ENCODE measurements at regions not wholly inside any gene's neighbourhood (a gene's known extent, or its start where the extent isn't known, plus 50 kb on each side); places are given as distances from the start of the nearest gene placed in this dataset.

GRCh38 chr17:55661256-55661758, 61.4 kb downstream of the TMEM100 start:
- Histone ChIP-seq H3K27me3 (ENCODE audit: control insufficient read depth, insufficient read depth, low read length) (no peaks in the 10 kb centered on the region), H3K9me3 (ENCODE audit: control insufficient read depth, insufficient read depth, low read length) (no peaks in the 10 kb centered on the region), H3K27ac (ENCODE audit: low read depth, low read length) (no peak overlapping the region), H3K4me3 (ENCODE audit: low read depth, low read length) (no peak overlapping the region)
- TF ChIP-seq CTCF (IDR thresholded peaks at IDR 0.05; ENCODE audit: low read depth, low read length), result no peak
- CTCF ChIA-PET, result interaction anchor here (1.3 kb wide), 1 partner anchor 10 kb away, joined by 4 read pairs; no protein-coding TSS in a partner anchor
- POLR2A ChIA-PET, result no interaction called here
- no peak for DNase-seq (ENCODE audit: low read depth, low spot score)

- Histone ChIP-seq H3K27ac (ENCODE audit: low read depth, low read length) (no peak overlapping the region), H3K27me3 (ENCODE audit: control insufficient read depth, insufficient read depth, low read length) (no peaks in the 10 kb centered on the region), H3K9me3 (ENCODE audit: control insufficient read depth, insufficient read depth, low read length) (no peaks in the 10 kb centered on the region), H3K4me3 (ENCODE audit: low read depth, low read length) (no peak overlapping the region)
- CTCF ChIA-PET, result interaction anchor here (1.0 to 2.0 kb wide), 2 partner anchors 19 to 134 kb away, joined by 4 to 9 read pairs; no protein-coding TSS in a partner anchor
- no peak for DNase-seq (ENCODE audit: low read depth, low spot score)
- no peak for TF ChIP-seq CTCF (IDR thresholded peaks at IDR 0.05; ENCODE audit: low read depth, low read length)
- POLR2A ChIA-PET, result no interaction called here
Measured at GRCh38 chr17:55660178-55660886, 62.3 kb downstream of the TMEM100 start.

- Histone ChIP-seq H3K27me3 (ENCODE audit: control insufficient read depth, insufficient read depth, low read length) (no peaks in the 10 kb centered on the region), H3K27ac (ENCODE audit: low read depth, low read length) (no peak overlapping the region), H3K4me3 (ENCODE audit: low read depth, low read length) (no peak overlapping the region), H3K9me3 (ENCODE audit: control insufficient read depth, insufficient read depth, low read length) (no peaks in the 10 kb centered on the region)
- POLR2A ChIA-PET, result no interaction called here
- no peak for TF ChIP-seq CTCF (IDR thresholded peaks at IDR 0.05; ENCODE audit: low read depth, low read length)
- DNase-seq (ENCODE audit: low read depth, low spot score), result no peak
- CTCF ChIA-PET, result interaction anchor here (1.0 to 2.0 kb wide), 2 partner anchors 18 to 133 kb away, joined by 4 to 9 read pairs; no protein-coding TSS in a partner anchor
Measured at GRCh38 chr17:55659661-55660060, 63.0 kb downstream of the TMEM100 start.

- no peak for DNase-seq (ENCODE audit: low read depth, low spot score)
- POLR2A ChIA-PET, result interaction anchor here (0.5 kb wide), 1 partner anchor 70 kb away, joined by 3 read pairs; no protein-coding TSS in a partner anchor
- CTCF ChIA-PET, result interaction anchor here (1.3 to 1.6 kb wide), 2 partner anchors 15 to 54 kb away, joined by 4 to 6 read pairs; no protein-coding TSS in a partner anchor
Measured at GRCh38 chr17:55655777-55656176, 66.9 kb downstream of the TMEM100 start.

More at GRCh38 chr17:55655777-55656176, 66.9 kb downstream of the TMEM100 start:
- no peak for TF ChIP-seq CTCF (IDR thresholded peaks at IDR 0.05; ENCODE audit: low read depth, low read length)
- no peak overlapping the region for H3K4me3 ChIP-seq (ENCODE audit: low read depth, low read length)
- H3K27ac ChIP-seq (ENCODE audit: low read depth, low read length), result no peak overlapping the region
- H3K9me3 ChIP-seq (ENCODE audit: control insufficient read depth, insufficient read depth, low read length), result no peaks in the 10 kb centered on the region
- no peaks in the 10 kb centered on the region for H3K27me3 ChIP-seq (ENCODE audit: control insufficient read depth, insufficient read depth, low read length)

All from AG04450 (cell line).